ENCODE measurements at regions not wholly inside any gene's neighbourhood (a gene's known extent, or its start where the extent isn't known, plus 50 kb on each side); places are given as distances from the start of the nearest gene placed in this dataset.

DNA sequence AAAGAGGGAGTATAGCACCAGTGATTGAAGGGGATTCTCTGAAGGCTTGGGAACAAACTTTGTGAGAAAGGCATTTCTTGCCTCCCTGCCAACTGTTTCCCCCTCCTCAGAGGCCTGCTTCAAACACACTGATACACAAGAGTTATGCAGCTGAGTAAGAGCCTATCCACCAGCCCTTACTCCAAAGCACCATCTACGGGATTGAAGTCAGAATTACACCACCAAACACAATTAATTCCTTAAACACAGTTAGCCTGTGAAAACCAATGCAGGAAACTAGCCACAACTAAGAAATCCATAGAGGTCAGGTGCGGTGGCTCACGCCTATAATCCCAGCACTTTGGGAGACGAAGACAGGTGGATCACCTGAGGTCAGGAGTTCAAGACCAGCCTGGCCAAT is 138.3 kb downstream of the SHCBP1 start:
- TF ChIP-seq, protein P1, sequence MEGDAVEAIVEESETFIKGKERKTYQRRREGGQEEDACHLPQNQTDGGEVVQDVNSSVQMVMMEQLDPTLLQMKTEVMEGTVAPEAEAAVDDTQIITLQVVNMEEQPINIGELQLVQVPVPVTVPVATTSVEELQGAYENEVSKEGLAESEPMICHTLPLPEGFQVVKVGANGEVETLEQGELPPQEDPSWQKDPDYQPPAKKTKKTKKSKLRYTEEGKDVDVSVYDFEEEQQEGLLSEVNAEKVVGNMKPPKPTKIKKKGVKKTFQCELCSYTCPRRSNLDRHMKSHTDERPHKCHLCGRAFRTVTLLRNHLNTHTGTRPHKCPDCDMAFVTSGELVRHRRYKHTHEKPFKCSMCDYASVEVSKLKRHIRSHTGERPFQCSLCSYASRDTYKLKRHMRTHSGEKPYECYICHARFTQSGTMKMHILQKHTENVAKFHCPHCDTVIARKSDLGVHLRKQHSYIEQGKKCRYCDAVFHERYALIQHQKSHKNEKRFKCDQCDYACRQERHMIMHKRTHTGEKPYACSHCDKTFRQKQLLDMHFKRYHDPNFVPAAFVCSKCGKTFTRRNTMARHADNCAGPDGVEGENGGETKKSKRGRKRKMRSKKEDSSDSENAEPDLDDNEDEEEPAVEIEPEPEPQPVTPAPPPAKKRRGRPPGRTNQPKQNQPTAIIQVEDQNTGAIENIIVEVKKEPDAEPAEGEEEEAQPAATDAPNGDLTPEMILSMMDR (IDR thresholded peaks at IDR 0.05), result no peak
- TF ChIP-seq POLR2AphosphoS5 (IDR thresholded peaks at IDR 0.05) (no peak), POLR2A (IDR thresholded peaks at IDR 0.05) (no peak), EP300 (IDR thresholded peaks at IDR 0.05; ENCODE audit: low read depth) (no peak)
